Tibial artery (tissue), 4 donors: ENCODE measurements at regions not wholly inside any gene's neighbourhood (a gene's known extent, or its start where the extent isn't known, plus 50 kb on each side); places are given as distances from the start of the nearest gene placed in this dataset.

ENCODE experiments used
- DNase-seq, 2 donors: peaks; one replicate each; pipeline ENCODE4 v3.0.0-alpha.2; 2019
- H3K27ac ChIP-seq, 2 donors: fragments of 200-600 bp; sonication (generic) in 1 of 2; 1 replicate in 1 of 2; 2 replicates in 1 of 2; pipeline ENCODE4 v1.5.1; 2018 to 2019; ENCODE audit warnings: mild to moderate bottlenecking in 1 of 2
- H3K27me3 ChIP-seq, 2 donors: fragments of 200-600 bp; sonication (generic) in 1 of 2; one replicate each; pipeline versions ENCODE4 v1.5.1 to v1.6.0; 2016 to 2019
- H3K36me3 ChIP-seq, 3 donors: fragments of 200-600 bp; sonication (generic) in 2 of 3; one replicate each; pipeline ENCODE4 v1.5.1; 2016 to 2019; ENCODE audit warnings: mild to moderate bottlenecking in 2 of 3
- H3K4me1 ChIP-seq, 4 donors: fragments of 200-600 bp; sonication (generic) in 2 of 4; 1 replicate in 3 of 4; 2 replicates in 1 of 4; pipeline ENCODE4 v1.5.1; 2016 to 2019
- H3K4me3 ChIP-seq, 2 donors: fragments of 200-600 bp; sonication (generic) in 1 of 2; 1 replicate in 1 of 2; 2 replicates in 1 of 2; pipeline ENCODE4 v1.5.1; 2018 to 2019; ENCODE audit warnings: mild to moderate bottlenecking in 2 of 2
- H3K9me3 ChIP-seq, 3 donors: fragments of 200-600 bp; sonication (generic) in 1 of 3; one replicate each; pipeline ENCODE4 v1.5.1; 2016 to 2019
- CTCF ChIP-seq, 2 experiments: fragments of 200-600 bp in 1 of 2; fragments of 450-650 bp in 1 of 2; IDR thresholded peaks; one replicate each; pipeline ENCODE4 v1.5.1; 2017 to 2019; ENCODE audit warnings: antibody characterized with exemption in 2 of 2, mild to moderate bottlenecking in 1 of 2, moderate library complexity in 1 of 2
- intact Hi-C: fragments of 100-400 bp; cut with DNase I; formaldehyde crosslinking; loops from one replicate; pipeline ENCODE4 v1.15.0; 2023; ENCODE audit warnings: low total_unique reads

GRCh38 chr5:98309785-98310598, 463.5 kb upstream of the RGMB start:
- H3K27ac ChIP-seq: no peak overlapping the region
- intact Hi-C loops: no loop called here
- DNase-seq: no peak
- no peaks in the 10 kb centered on the region for H3K27me3 ChIP-seq
- no peak overlapping the region for H3K4me3 ChIP-seq
- no peak for TF ChIP-seq CTCF (IDR thresholded peaks at IDR 0.05)
- H3K9me3 ChIP-seq: no peaks in the 10 kb centered on the region
- no peaks in the 10 kb centered on the region for H3K36me3 ChIP-seq
- no peaks in the 10 kb centered on the region for H3K4me1 ChIP-seq

GRCh38 chr5:98314292-98314691, 459.2 kb upstream of the RGMB start:
- TF ChIP-seq CTCF (IDR thresholded peaks at IDR 0.05): no peak
- H3K4me1 ChIP-seq: no peaks in the 10 kb centered on the region
- H3K27ac ChIP-seq: no peak overlapping the region
- intact Hi-C loops: no loop called here
- H3K36me3 ChIP-seq: no peaks in the 10 kb centered on the region
- no peak overlapping the region for H3K4me3 ChIP-seq
- H3K27me3 ChIP-seq: no peaks in the 10 kb centered on the region
- DNase-seq: no peak
- H3K9me3 ChIP-seq: no peaks in the 10 kb centered on the region

GRCh38 chr5:98318386-98318785, 455.1 kb upstream of the RGMB start:
- intact Hi-C loops: no loop called here
- no peak for DNase-seq
- H3K27me3 ChIP-seq: no peaks in the 10 kb centered on the region
- H3K36me3 ChIP-seq: no peaks in the 10 kb centered on the region
- no peak overlapping the region for H3K27ac ChIP-seq
- H3K4me1 ChIP-seq: no peaks in the 10 kb centered on the region
- H3K9me3 ChIP-seq: no peaks in the 10 kb centered on the region
- no peak for TF ChIP-seq CTCF (IDR thresholded peaks at IDR 0.05)
- no peak overlapping the region for H3K4me3 ChIP-seq

- no peaks in the 10 kb centered on the region for H3K27me3 ChIP-seq
- no peak for TF ChIP-seq CTCF (IDR thresholded peaks at IDR 0.05)
- no peaks in the 10 kb centered on the region for H3K4me1 ChIP-seq
- intact Hi-C loops: no loop called here
- no peak overlapping the region for H3K27ac ChIP-seq
- no peak overlapping the region for H3K4me3 ChIP-seq
- H3K36me3 ChIP-seq: no peaks in the 10 kb centered on the region
- no peaks in the 10 kb centered on the region for H3K9me3 ChIP-seq
- no peak for DNase-seq
These were observed 454.0 kb upstream of the RGMB start for GRCh38 chr5:98319299-98320011.

- no peak for TF ChIP-seq CTCF (IDR thresholded peaks at IDR 0.05)
- no peaks in the 10 kb centered on the region for H3K27me3 ChIP-seq
- H3K4me1 ChIP-seq: no peaks in the 10 kb centered on the region
- no peak overlapping the region for H3K27ac ChIP-seq
- no peak overlapping the region for H3K4me3 ChIP-seq
- no peaks in the 10 kb centered on the region for H3K36me3 ChIP-seq
- DNase-seq: no peak
- no peaks in the 10 kb centered on the region for H3K9me3 ChIP-seq
- intact Hi-C loops: no loop called here
These were observed 453.1 kb upstream of the RGMB start for GRCh38 chr5:98320343-98320742.
